ENCODE measurements at regions not wholly inside any gene's neighbourhood (a gene's known extent, or its start where the extent isn't known, plus 50 kb on each side); places are given as distances from the start of the nearest gene placed in this dataset.

- DNase-seq (ENCODE audit: low spot score in 2 of 2), result no peak
- TF ChIP-seq POLR2A (IDR thresholded peaks at IDR 0.05), result no peak
- TF ChIP-seq CTCF (IDR thresholded peaks at IDR 0.05), result no peak
- intact Hi-C loops (cut with DNase I; ENCODE audit: low total_unique reads), result no loop called here
- 84 to 85% methylated on average over 12 of the region's 12 CpGs for WGBS, 2 donors
- no peak overlapping the region for H3K4me3 ChIP-seq (ENCODE audit: low read depth, poor library complexity, severe bottlenecking)
Observed at GRCh38 chr2:395886-396285, 108.0 kb upstream of the ALKAL2 start.

- intact Hi-C loops (cut with DNase I; ENCODE audit: low total_unique reads), result no loop called here
- 57 to 58% methylated on average over 37 of the region's 37 CpGs for WGBS, 2 donors
- no peak overlapping the region for H3K4me3 ChIP-seq (ENCODE audit: low read depth, poor library complexity, severe bottlenecking)
- TF ChIP-seq POLR2A (IDR thresholded peaks at IDR 0.05), result no peak
- no peak for TF ChIP-seq CTCF (IDR thresholded peaks at IDR 0.05)
- no peak for DNase-seq (ENCODE audit: low spot score in 2 of 2)
Observed at GRCh38 chr2:393711-394696, 106.1 kb upstream of the ALKAL2 start.

DNA sequence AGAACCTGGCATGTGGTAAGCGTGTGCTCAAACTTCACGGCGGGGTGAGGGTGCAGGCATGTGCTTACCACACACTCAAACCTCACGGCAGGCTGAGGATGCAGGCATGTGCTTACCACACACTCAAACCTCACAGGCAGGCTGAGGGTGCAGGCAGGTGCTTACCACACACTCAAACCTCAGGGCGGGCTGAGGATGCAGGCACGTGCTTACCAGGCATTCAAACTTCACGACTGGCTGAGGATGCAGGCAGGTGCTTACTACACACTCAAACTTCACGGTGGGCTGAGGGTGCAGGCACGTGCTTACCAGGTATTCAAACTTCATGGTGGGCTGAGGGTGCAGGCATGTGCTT lies 105.0 kb upstream of the ALKAL2 start:
- intact Hi-C loops (cut with DNase I; ENCODE audit: low total_unique reads), result no loop called here
- DNase-seq (ENCODE audit: low spot score in 2 of 2), result no peak
- H3K4me3 ChIP-seq (ENCODE audit: low read depth, poor library complexity, severe bottlenecking), result no peak overlapping the region
- 74 to 79% methylated on average over 9 of the region's 9 CpGs for WGBS, 2 donors
- TF ChIP-seq POLR2A (IDR thresholded peaks at IDR 0.05), result no peak
- no peak for TF ChIP-seq CTCF (IDR thresholded peaks at IDR 0.05)

DNA sequence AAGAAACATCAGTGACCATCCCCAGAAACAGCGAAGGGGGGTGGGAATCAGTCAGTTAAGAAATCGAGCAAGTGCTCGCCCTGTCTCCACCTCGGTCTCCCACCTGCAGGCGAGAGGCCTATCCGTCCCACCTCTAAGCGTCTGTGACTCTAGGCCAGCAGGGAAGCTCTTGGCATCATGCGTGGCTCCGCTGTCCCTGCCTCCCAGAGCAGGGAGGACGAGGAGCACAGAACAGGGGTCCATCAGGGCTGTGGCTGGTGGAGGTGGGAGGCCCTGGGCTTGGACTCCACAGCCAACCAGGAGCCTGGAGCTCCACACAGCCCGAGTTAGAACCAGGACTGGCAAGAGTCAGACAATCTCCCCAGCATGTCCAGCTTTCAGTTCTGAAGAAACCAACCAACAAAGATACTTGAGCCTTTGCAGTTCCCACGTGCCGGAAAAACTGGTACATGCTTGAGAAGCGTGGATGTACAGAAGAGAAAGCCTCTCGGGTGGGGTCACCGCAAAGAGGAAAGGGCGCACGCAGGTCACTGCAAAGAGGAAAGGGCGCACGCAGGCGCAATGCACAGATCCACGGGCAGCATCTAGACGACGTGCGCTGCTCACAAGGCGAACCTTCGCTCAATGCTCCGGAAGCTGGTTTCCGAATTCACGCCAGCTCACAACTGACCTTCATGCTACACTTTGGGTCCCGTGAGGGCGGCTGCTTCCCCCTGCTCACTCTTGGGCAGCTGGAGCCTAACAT lies 104.5 kb upstream of the ALKAL2 start:
- TF ChIP-seq CTCF (IDR thresholded peaks at IDR 0.05) (no peak), POLR2A (IDR thresholded peaks at IDR 0.05) (no peak)
- H3K4me3 ChIP-seq (ENCODE audit: low read depth, poor library complexity, severe bottlenecking), result no peak overlapping the region
- no peak for DNase-seq (ENCODE audit: low spot score in 2 of 2)
- intact Hi-C loops (cut with DNase I; ENCODE audit: low total_unique reads), result no loop called here
- WGBS, 2 donors, result 81 to 89% methylated on average over 30 to 32 of the region's 32 CpGs

GRCh38 chr2:391696-392095 lies 103.8 kb upstream of the ALKAL2 start:
- no peak overlapping the region for H3K4me3 ChIP-seq (ENCODE audit: low read depth, poor library complexity, severe bottlenecking)
- 59 to 63% methylated on average over 6 of the region's 6 CpGs for WGBS, 2 donors
- TF ChIP-seq POLR2A (IDR thresholded peaks at IDR 0.05), result no peak
- TF ChIP-seq CTCF (IDR thresholded peaks at IDR 0.05), result no peak
- intact Hi-C loops (cut with DNase I; ENCODE audit: low total_unique reads), result no loop called here
- no peak for DNase-seq (ENCODE audit: low spot score in 2 of 2)
